IPS DF 19.7 (cell line): ENCODE measurements at regions not wholly inside any gene's neighbourhood (a gene's known extent, or its start where the extent isn't known, plus 50 kb on each side); places are given as distances from the start of the nearest gene placed in this dataset.
"Not testable (repeated sequence)": the region's sequence is repeated elsewhere in the genome, so short reads cannot be mapped to it uniquely, and the experiment has no call there.

Source experiments
- DNase-seq: peaks from one replicate; pipeline ENCODE4 v3.0.0-alpha.2; 2013; ENCODE audit warnings: low read depth, low spot score

- no peak for DNase-seq
Observed at GRCh38 chr12:127820271-127820670, 446.7 kb upstream of the TMEM132C start.

GRCh38 chr12:127820846-127821245, 446.1 kb upstream of the TMEM132C start:
- no peak for DNase-seq

GRCh38 chr12:127822809-127823411, 444.1 kb upstream of the TMEM132C start:
- DNase-seq: no peak

GRCh38 chr12:127823801-127824200, 443.2 kb upstream of the TMEM132C start:
- DNase-seq: no peak

- DNase-seq: no peak
Observed at GRCh38 chr12:127829281-127830064, 437.5 kb upstream of the TMEM132C start.

GRCh38 chr12:127830065-127830460, 436.9 kb upstream of the TMEM132C start:
- DNase-seq: no peak

GRCh38 chr12:127830730-127831129, 436.2 kb upstream of the TMEM132C start:
- no peak for DNase-seq

GRCh38 chr12:127832172-127832571, 434.8 kb upstream of the TMEM132C start:
- DNase-seq: no peak

- not testable (repeated sequence) for DNase-seq
Observed at GRCh38 chr12:127836802-127837201, 430.2 kb upstream of the TMEM132C start.

GRCh38 chr12:127857661-127858060, 409.3 kb upstream of the TMEM132C start:
- DNase-seq: no peak

GRCh38 chr12:127860536-127860935, 406.4 kb upstream of the TMEM132C start:
- no peak for DNase-seq

- DNase-seq: no peak
Observed at GRCh38 chr12:127861406-127861805, 405.6 kb upstream of the TMEM132C start.

GRCh38 chr12:127873306-127873705, 393.7 kb upstream of the TMEM132C start:
- DNase-seq: no peak

- DNase-seq: no peak
Observed at GRCh38 chr12:127881371-127882140, 385.4 kb upstream of the TMEM132C start.

GRCh38 chr12:127883013-127883412, 384.0 kb upstream of the TMEM132C start:
- no peak for DNase-seq

GRCh38 chr12:127885954-127886750, 380.8 kb upstream of the TMEM132C start:
- DNase-seq: no peak

- no peak for DNase-seq
Observed at GRCh38 chr12:127886827-127887226, 380.1 kb upstream of the TMEM132C start.

- no peak for DNase-seq
Observed at GRCh38 chr12:127888943-127889719, 377.8 kb upstream of the TMEM132C start.

GRCh38 chr12:127893895-127894609, 372.9 kb upstream of the TMEM132C start:
- DNase-seq: peak; percentile 45

GRCh38 chr12:127896661-127897060, 370.3 kb upstream of the TMEM132C start:
- DNase-seq: no peak
